ENCODE measurements at regions not wholly inside any gene's neighbourhood (a gene's known extent, or its start where the extent isn't known, plus 50 kb on each side); places are given as distances from the start of the nearest gene placed in this dataset.

- DNase-seq (ENCODE audit: low read depth in 1 of 2, low spot score in 2 of 2), result no peak
- no peak overlapping the region for H4K5ac ChIP-seq (ENCODE audit: insufficient read length, low read depth, low read length)
- no peak overlapping the region for H3K9ac ChIP-seq (replicated peaks in 1 of 4; ENCODE audit: extremely low read depth in 1 of 4, low read depth in 3 of 4, low read length in 3 of 4)
- no peak overlapping the region for H3K27ac ChIP-seq (ENCODE audit: low read depth, low read length)
- H3K79me1 ChIP-seq (ENCODE audit: low read depth, low read length), result no peaks in the 10 kb centered on the region
- H3K36me3 ChIP-seq (ENCODE audit: control insufficient read depth in 2 of 4, insufficient read depth in 4 of 4, low read length in 3 of 4), result no peaks in the 10 kb centered on the region
- H3K79me2 ChIP-seq (ENCODE audit: control insufficient read depth in 1 of 2, insufficient read depth in 2 of 2, low read length in 2 of 2), result no peaks in the 10 kb centered on the region
- TF ChIP-seq SRF (IDR thresholded peaks at IDR 0.05; ENCODE audit: low read depth, low read length) (no peak), BCL11A (IDR thresholded peaks at IDR 0.05; ENCODE audit: low read depth in 2 of 2, low read length in 2 of 2) (no peak), GTF2F1 (IDR thresholded peaks at IDR 0.05; ENCODE audit: borderline replicate concordance, low read depth, low read length) (no peak), YY1 (IDR thresholded peaks at IDR 0.05; ENCODE audit: low read depth, low read length) (no peak), SP4 (IDR thresholded peaks at IDR 0.05; ENCODE audit: low read length) (no peak)
- no peak overlapping the region for H2BK15ac ChIP-seq (ENCODE audit: low read length)
- no peak overlapping the region for H2AFZ ChIP-seq (ENCODE audit: low read length)
- H4K91ac ChIP-seq (replicated peaks; ENCODE audit: insufficient read length, low read length), result no peak overlapping the region
- H4K8ac ChIP-seq (ENCODE audit: extremely low read depth, insufficient read depth, low read length), result no peak overlapping the region; the same call in 1 of the 2 replicates
- ChIA-PET POLR2A (ENCODE audit: partially characterized antibody) (no interaction called here), CTCF (ENCODE audit: partially characterized antibody) (interaction anchor here (1.0 kb wide), 1 partner anchor 14 kb away, joined by 3 read pairs; no protein-coding TSS in a partner anchor)
- no peak overlapping the region for H3K4me2 ChIP-seq (ENCODE audit: insufficient read depth in 1 of 2, low read depth in 2 of 2, low read length in 2 of 2)
- H3K4me1 ChIP-seq (replicated peaks in 1 of 4; ENCODE audit: control insufficient read depth in 3 of 4, insufficient read depth in 4 of 4, low read length in 3 of 4), result no peaks in the 10 kb centered on the region
- H3K4ac ChIP-seq (replicated peaks; ENCODE audit: insufficient read length, low read depth, low read length), result no peak overlapping the region
- no peak overlapping the region for H3K14ac ChIP-seq (ENCODE audit: insufficient read length)
- no peak overlapping the region for H3K56ac ChIP-seq (replicated peaks; ENCODE audit: insufficient read length, low read depth, low read length)
- H3K23me2 ChIP-seq (ENCODE audit: low read depth, low read length), result no peaks in the 10 kb centered on the region
- no peak for FAIRE-seq
- no peak overlapping the region for H2BK20ac ChIP-seq (ENCODE audit: low read length)
- H4K20me1 ChIP-seq (replicated peaks in 1 of 2; ENCODE audit: control insufficient read depth in 1 of 2, insufficient read depth in 2 of 2, low read length in 2 of 2), result no peaks in the 10 kb centered on the region
- 77% methylated on average over 4 of the region's 4 CpGs; no CpG with 5 or more reads in 1 of the 2 experiments for WGBS, 2 experiments (ENCODE audit: extremely low coverage in 1 of 2, insufficient coverage in 1 of 2, insufficient read length in 1 of 2, insufficient replicate concordance in 2 of 2, low coverage in 1 of 2, low lambda C conversion rate in 2 of 2, missing lambda C conversion rate in 1 of 2)
- H2BK120ac ChIP-seq (replicated peaks; ENCODE audit: low read depth, low read length), result no peak overlapping the region
- no peak overlapping the region for H2BK5ac ChIP-seq (ENCODE audit: low read depth, low read length)
- H2BK12ac ChIP-seq (ENCODE audit: low read depth, low read length), result no peak overlapping the region
- H3K4me3 ChIP-seq (ENCODE audit: extremely low read depth in 1 of 4, insufficient read depth in 2 of 4, low read depth in 3 of 4, low read length in 4 of 4), result no peak overlapping the region
- no peak overlapping the region for H3K23ac ChIP-seq (ENCODE audit: insufficient read length)
- H3K9me3 ChIP-seq (ENCODE audit: insufficient read depth in 2 of 2, low read depth in 1 of 2, low read length in 1 of 2), result no peaks in the 10 kb centered on the region
- H2AK5ac ChIP-seq (ENCODE audit: low read depth, low read length), result no peak overlapping the region
- no peaks in the 10 kb centered on the region for H3K27me3 ChIP-seq (replicated peaks in 1 of 4; ENCODE audit: control insufficient read depth in 3 of 4, extremely low read depth in 1 of 4, insufficient read depth in 3 of 4, low read length in 3 of 4)
- H3K18ac ChIP-seq (ENCODE audit: extremely low read depth, low read length), result no peak overlapping the region
Observed at GRCh38 chr1:242856289-242856688, 331.8 kb upstream of the PLD5 start.
